NCI-H146 treated with DMSO at 0.1 percent for 48 hours (cell line): ENCODE measurements at regions not wholly inside any gene's neighbourhood (a gene's known extent, or its start where the extent isn't known, plus 50 kb on each side); places are given as distances from the start of the nearest gene placed in this dataset.
"Not testable (repeated sequence)": the region's sequence is repeated elsewhere in the genome, so short reads cannot be mapped to it uniquely, and the experiment has no call there.

Experiments
- DNase-seq: peaks from one replicate; lab custom pipeline; 2025; ENCODE audit not compliant: unreplicated experiment; lab: John Stamatoyannopoulos, UW

DNA sequence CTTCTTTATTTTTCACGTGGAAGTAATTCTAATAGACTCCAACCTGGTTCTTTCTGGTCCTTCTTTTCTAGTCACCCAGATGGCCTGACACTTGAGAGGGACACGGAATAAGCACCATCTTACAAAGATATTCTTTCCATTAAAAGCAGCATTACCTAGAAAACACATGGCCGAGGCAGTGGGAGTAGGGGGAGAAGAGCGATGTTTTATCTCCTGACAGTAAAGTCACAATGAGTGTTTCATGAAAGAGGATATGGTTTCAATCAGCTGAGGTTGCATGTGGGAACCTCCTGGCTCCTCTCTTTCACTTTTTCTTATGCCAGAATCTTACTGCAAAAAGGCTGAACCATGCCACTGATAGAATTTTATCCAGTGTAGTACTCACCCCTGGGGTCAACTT is 288.8 kb upstream of the SPAG17 start:
- no peak for DNase-seq

DNA sequence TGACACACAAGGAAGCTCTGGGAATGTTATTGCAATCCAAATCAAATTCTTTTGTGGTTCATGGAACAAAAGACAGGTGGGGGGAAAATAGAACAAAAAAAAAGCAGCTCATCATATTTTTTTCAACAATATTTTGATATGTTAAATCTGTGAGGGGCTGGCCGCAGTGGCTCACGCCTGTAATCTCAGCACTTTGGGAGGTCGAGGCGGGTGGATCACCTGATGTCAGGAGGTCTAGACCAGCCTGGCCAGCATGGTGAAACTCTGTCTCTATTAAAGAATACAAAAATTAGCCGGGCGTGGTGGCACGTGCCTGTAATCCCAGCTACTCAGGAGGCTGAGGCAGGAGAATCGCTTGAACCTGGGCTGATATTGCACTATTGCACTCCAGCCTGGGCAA is 279.4 kb upstream of the SPAG17 start:
- DNase-seq, result not testable (repeated sequence)

DNA sequence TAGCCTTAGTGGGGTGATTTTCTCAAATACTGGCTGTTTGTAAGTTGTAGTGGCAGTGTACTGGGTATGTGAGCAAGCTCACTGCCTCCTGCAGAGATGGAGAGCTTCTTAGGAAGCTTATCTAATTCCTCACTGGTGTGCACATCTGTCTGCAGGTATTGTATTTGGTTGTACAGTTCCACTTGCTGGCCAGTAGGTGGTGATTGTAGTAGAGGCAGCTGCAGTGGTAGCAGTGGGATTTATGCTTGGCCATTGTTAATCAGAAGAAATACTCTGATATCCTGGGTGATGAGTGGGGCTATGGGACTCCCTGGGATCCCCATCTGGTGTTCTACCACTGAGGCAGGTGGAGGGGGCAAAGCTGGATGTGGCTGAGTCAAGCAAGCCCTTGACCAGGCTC is 276.1 kb upstream of the SPAG17 start:
- no peak for DNase-seq

DNA sequence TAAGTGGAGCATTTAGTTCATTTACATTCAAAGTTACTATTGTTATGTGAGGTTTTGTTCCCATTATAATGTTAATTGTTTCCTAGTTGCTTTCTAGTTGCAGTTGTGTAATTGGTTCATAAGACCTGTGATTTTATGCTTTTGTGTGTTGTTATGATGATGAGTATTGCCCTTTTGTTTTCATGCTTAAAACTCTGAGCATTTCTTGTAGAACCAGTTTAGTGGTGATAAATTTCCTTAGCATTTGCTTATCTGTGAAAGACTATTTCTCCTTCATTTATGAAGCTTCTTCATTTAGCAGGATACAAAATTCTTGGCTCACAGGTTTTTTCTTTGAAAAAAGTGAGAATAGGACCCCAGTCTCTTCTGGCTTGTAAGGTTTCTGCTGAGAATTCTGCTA is 274.8 kb upstream of the SPAG17 start:
- no peak for DNase-seq

DNA sequence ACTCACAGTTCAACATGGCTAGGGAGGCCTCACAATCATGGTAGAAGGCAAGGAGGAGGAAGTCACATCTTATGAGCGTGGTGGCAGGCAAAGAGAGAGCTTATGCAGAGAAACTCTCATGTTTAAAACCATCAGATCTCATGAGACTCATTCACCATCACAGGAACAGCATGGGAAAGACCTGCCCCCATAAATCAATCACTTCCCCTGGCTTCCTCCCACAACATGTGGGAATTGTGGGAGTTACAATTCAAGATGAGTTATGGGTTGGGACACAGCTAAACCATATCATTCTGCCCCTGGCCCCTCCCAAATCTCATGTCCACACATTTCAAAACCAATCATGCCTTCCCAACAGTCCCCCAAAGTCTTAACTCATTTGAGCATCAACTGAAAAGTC is 268.8 kb upstream of the SPAG17 start:
- not testable (repeated sequence) for DNase-seq

DNA sequence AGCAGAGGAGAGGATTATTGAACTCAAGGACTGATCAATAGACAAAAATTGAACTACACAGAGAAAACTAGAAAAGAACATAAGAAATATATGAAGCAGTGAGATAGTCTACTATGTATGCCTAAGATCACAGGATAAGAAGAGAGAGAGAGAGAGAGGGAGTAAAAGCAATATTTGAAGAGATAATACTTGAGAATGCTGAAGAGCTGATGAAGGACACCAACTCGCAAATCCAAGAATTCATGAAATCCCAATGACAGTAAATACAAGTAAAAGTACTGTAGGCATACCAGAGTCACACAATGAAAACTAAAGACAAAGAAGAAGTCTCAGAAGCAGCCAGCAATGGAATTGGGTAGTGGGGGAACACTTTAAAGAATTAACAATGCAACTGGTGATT is 260.1 kb upstream of the SPAG17 start:
- no peak for DNase-seq

DNA sequence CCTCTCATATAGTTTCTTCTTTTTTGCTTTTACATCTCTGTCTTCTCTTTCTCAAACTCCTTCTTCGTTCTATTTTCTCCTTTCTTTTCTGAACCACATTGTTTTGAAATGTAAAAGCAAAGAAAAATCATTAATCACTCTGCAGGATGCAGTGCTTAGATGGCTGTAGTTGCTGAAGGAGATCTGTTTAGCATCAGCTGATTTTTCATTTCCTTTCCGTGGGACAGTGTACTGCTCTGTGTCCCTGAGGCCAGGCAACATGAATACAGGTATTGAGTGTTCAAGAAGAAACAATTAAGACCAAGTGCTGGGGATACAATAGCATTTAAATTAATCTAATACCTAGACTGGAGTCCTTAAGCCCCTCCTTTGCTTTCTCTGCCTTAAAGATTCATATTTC is 257.2 kb upstream of the SPAG17 start:
- DNase-seq, result no peak

DNA sequence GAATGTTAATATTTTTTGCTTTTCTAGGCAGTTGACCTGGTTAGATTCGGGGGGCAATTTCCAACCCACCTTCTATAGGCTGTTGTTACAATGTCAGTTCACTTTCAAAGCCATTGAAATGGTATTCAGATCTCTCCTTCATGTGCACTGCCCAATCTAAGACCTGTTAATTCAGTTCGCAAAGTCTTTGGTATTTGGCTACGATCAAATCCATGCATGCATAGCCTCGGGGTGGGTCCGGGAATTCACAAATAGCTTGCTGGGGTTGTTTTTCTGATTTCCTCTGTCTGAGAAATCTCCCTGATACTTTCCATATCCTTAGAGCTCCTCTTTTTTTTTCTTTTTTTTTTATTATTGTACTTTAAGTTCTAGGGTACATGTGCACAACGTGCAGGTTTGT is 252.6 kb upstream of the SPAG17 start:
- no peak for DNase-seq

DNA sequence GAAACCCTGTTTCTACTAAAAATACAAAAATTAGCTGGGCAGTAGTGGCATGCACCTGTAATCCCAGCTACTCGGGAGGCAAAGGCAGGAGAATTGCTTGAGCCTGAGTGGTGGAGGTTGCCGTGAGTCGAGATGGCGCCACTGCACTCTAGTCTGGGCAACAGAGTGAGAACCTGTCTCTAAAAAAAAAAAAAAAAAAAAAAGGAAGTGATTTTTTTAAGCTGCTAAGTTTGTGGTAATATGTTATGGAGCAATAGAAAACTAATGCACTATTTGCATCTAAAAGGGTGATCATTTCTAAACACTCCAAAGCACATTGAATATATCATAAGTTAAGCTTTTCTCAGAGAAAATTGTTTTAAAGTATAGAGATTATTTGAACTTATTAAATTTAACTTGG is 244.8 kb upstream of the SPAG17 start:
- no peak for DNase-seq

DNA sequence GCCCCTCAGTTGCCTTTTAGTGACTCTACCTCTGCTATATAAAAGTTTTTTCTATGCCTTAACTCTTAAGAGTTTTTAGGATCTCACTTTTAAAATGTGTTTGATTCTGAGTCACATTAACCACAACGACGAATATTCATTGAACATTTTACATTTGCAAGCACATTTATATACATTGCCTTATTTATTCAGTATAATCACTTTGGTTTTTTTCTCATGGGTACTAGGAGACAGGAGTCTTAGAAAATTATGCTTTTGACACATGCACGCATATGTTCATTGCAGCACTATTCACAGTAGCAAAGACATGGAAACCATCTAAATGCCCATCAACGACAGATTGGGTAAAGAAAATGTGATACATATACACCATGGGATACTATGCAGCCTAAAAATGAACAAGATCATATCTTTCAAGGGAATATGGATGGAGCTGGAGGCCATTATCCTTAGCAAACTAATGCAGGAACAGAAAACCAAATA is 236.9 kb upstream of the SPAG17 start:
- no peak for DNase-seq

DNA sequence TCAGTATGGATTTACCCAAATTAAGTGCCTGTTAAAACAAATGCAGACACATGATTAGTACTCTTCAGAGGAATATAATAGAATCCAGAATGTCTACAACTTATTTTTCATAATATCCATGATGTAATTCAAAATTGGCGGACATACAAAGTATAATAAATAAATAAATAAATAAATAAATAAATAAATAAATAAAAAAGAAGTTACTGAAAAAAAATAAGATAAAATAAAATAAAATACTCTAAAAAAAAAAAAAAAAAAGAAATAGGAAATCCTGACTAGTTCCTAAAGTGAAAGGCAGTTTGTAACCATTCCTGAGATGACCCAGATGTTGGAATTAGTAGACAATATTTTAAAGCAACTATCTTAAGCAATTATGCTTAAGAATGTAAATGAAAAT is 219.0 kb upstream of the SPAG17 start:
- DNase-seq, result no peak

DNA sequence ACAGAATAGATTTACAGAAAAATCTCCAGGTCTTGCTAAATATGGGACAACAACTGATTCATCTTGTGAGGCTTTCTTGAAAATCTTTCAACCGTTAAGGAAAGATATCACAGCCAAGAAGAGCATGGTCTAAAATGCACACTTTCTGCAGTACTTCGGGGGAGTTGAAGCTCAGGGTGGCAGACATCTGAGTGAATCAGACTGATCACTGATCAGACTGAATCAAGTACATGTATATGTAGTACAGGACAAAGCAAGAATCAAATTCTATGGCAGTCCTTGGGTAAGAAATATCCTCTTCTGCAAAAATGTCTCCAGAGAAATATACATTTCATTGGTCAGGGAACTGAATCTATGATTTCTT is 212.4 kb upstream of the SPAG17 start:
- no peak for DNase-seq

DNA sequence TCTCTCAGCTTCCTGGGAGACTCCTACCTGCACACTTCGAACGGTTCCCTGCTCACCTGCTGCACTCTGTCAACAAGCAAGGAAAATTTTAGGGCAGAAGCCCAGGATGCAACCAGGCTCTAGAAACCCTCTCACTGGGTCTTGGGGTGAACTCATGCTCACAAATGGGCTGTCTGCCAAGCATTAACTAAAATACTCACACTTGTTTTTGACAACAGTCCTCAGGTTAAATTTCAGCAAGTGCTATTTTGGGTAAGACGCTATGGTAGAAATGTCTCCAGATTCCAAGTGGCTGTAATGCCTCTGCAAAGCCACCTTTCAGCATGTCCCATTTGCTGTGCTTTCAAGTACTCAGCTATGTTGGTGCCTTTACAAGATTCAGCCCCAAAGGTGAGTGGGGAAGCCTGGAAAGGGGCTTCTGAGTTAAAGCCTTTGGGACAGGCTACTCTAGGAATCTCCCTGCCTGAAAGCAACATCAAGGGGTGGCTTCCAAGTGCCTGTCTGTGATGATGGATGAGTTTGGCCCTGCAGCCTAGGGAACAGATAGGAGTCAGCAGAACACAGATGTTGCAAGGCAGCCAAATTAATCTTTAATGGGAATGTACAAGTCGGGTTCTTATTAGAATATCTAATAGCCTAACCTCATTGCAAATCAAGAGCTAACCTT is 211.9 kb upstream of the SPAG17 start:
- DNase-seq, result no peak

DNA sequence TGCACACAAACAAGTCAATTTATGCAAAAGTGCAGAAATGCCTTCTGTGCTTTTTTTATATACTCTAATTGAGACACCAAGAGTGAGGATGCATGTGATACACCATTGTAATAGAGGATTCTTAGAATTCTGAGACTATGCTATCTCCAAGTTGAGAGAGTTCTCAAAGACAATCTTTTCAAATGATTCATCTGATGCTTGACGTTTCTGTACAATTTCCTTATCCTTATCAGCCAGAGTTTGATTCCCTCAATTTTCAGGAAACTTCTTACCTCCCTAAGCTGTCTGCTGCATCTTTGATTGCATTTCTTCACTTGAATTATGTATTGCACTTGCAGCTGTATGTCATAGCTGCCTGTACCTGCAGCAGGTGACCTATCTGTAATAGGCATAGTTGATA is 211.3 kb upstream of the SPAG17 start:
- DNase-seq, result no peak

DNA sequence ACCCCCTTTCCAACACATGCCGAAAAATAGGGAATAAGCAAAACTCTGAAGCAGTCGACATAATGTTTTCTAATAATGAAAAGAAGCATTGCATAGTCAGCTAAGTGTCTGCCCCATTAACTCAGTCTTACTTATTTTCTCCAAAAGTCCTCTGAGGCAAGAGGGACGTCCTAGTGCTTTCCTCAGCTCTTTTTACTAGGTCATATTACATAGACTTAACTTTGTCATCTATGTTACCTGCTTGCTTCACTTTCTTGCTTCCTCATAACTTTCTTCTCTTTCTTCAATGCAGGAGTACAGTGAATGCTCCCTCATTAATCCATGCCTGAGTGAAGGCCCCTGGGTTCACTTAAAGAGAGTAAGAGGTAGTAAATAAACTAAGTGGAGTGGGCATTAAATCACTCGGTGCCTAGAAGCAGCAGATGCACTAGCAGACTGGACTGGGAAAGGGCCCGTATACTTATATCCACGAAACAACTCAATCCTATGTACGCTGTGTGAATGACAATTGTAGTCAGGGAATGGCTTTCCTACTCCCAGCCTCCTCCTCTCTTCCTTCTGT is 210.5 kb upstream of the SPAG17 start:
- no peak for DNase-seq

DNA sequence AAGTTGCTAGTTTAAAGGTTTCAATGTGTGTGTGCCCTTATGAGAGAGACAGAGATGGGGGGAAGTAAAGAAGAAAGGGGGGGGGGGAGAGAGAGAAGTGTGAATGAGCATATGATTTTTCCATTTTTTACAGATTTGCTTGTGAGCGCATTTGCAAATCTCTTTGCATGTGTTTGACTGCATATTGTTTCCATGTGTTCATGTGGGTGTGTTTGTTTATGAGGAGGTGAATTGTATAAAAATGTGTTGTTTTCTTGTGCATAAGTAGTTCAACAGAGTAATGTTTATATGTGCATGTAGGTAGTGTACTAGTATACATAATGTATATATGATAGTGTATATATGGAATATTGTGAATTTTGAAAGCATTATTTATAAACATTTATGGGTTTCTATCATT is 205.9 kb upstream of the SPAG17 start:
- no peak for DNase-seq

DNA sequence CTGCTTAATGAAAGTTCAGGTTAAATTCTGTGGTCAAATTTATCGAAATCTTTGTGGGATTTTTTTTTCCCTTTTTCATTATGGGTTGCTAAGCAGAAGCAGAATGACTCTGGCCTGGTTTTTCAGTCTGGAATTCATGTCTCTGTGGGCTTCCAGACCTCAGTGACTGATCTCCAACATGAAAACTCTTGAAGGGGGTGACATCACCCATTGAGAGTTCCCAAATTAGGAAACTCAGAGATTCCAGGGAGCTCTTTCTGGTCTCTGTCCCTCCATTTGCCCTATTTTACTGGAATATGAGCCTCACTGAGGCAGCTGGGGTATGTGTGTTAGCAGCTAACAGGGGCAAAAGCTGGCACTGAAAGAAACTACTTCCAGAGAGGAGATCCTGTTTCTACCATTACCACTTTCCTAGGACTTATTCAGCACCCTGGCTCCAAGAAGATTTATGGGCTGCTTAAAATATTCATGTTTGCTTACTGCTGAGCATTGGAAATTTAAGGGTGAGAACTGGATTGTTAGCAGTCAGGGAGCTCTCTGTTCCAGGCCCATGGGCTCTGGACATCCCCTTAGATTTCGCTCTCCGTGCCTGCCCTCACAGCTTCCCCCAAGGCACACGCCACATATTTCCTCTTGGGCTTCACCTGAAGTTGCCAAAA is 203.4 kb upstream of the SPAG17 start:
- DNase-seq, result no peak

DNA sequence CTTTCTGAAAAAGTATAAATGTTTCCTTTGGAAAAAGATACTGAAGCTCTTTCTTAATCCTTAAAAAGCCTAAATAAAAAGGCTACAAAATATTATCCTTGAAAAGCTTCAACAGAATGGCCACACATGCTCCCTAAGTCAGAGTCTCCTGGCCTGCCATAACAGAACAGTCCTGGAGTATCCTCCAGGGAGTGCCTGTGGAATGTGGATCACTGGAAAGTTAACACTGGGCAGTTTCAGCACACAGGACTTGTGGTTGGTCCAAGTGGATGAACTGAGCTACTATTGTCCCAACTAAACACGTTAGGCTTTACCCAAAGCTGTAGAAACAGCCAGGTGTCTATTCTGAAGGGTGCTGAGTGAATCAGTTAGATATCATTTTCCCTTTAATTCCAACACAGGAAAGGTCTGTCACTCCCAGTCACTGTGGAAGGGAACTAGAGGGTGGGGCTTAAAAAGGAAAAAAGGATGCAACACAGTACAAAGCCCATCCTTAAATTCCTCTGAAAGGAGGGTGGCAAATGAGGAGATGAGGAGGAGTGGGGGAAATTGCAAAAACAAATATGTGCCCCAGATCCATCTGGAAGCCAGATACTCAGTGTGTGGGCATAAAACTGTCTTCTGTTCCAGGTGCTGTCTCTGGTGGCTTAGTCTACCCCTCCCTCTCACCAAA is 196.3 kb upstream of the SPAG17 start:
- DNase-seq, result no peak

DNA sequence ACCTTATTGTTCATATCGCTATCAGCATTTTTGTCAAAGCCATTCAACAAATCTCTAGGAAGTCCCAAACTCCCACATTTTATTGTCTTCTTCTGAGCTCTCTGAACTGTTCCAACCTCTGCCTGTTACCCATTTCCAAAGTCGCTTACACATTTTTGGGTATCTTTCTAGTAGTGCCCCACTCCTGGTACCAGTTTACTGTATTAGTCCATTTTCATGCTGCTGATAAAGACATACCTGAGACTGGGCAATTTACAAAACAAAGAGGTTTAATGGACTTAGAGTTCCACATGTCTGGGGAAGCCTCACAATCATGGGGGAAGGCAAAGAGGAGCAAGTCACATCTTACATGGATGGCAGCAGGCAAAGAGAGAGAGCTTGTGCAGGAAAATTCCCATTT is 192.2 kb upstream of the SPAG17 start:
- DNase-seq, result not testable (repeated sequence)

DNA sequence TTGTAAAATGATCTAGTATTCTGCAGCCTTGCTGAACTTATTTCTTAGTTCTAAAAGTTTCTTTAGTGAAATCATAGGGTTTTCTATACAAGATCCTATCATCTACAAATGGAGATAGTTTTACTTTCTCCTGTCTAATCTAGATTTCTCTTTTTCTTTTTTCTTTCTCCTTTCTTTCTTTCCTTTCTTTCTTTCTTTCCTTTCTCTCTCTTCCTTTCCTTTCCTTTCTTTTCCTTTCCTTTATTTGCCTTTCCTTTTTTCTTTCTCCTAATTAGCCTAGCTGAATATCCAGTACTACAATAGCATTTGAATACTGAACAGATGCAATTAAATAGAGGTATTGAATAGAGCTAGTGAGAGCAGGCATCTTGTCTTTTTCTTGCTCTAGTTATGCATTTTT is 186.6 kb upstream of the SPAG17 start:
- no peak for DNase-seq

DNA sequence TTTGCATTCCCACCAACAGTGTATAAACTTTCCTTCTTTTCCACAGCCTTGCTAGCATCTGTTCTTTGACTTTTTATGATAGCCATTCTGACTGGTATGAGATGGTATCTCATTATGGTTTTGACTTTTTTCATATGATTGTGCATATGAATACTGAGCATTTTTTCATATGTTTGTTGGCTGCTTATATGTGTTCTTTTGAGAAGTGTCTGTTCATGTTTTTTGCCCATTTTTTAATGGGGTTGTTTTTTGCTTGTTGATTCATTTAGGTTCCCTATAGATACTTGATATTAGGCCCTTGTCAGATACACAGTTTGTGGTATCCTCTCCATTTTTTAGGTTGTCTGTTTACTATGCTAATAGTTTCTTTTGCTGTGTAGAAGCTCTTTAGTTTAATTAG is 185.8 kb upstream of the SPAG17 start:
- DNase-seq, result no peak

DNA sequence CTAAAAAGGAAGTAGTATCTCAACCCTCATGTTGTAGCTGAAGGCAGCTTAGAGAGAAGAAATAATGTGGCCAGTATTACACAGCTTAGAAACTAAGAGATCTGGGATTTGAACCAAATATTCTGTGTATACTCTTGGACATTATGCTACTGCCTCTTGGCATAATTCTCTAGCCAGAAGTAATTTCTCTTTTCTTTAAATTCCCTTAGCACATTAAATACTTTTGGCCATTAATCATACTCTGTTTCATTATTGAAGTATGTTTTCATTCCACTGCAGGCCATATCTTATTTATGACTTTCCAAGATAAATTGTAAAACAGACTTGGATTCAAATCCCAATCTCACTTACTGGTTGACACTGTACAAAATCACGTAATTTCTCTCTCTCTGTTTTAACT is 181.3 kb upstream of the SPAG17 start:
- DNase-seq, result no peak
